NB4 (cell line): ENCODE measurements at regions not wholly inside any gene's neighbourhood (a gene's known extent, or its start where the extent isn't known, plus 50 kb on each side); places are given as distances from the start of the nearest gene placed in this dataset.

Experiments
- MYC ChIP-seq: IDR thresholded peaks from 2 replicates; pipeline ENCODE4 v1.6.1; 2011; ENCODE audit warnings: low read depth, low read length
- POLR2A ChIP-seq: IDR thresholded peaks from 2 replicates; pipeline ENCODE4 v1.6.1; 2011; ENCODE audit warnings: mild to moderate bottlenecking; ENCODE audit not compliant: insufficient read length; ENCODE audit errors: extremely low read depth
- TF ChIP-seq, protein P1 (sequence below): IDR thresholded peaks from one replicate; pipeline ENCODE4 v1.5.1; 2012; ENCODE audit warnings: low read depth, low read length
- TF ChIP-seq, protein P2 (sequence below): IDR thresholded peaks from 2 replicates; pipeline ENCODE4 v1.6.1; 2011; ENCODE audit warnings: low read depth, low read length

DNA sequence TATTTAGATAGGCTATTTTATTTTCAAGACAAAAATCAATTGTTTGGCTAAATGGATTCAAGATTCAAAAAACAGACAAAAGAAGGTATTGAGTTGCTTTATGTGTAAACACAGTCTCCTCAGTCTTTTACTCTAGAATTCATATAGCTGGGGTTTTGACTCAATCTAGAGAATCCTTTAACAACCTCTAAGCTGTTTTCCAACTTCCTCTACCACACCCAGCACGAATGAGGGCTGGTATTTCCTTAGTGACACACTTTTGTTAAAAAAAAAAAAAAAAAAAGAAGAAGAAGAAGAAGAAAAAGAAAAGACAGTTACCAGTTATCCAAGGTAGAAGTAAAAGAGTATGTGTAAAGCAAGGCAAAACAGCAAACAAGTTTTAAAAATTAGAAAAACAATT, 732.8 kb upstream of the GOLIM4 start:
- TF ChIP-seq, protein P1, sequence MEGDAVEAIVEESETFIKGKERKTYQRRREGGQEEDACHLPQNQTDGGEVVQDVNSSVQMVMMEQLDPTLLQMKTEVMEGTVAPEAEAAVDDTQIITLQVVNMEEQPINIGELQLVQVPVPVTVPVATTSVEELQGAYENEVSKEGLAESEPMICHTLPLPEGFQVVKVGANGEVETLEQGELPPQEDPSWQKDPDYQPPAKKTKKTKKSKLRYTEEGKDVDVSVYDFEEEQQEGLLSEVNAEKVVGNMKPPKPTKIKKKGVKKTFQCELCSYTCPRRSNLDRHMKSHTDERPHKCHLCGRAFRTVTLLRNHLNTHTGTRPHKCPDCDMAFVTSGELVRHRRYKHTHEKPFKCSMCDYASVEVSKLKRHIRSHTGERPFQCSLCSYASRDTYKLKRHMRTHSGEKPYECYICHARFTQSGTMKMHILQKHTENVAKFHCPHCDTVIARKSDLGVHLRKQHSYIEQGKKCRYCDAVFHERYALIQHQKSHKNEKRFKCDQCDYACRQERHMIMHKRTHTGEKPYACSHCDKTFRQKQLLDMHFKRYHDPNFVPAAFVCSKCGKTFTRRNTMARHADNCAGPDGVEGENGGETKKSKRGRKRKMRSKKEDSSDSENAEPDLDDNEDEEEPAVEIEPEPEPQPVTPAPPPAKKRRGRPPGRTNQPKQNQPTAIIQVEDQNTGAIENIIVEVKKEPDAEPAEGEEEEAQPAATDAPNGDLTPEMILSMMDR: no peak
- TF ChIP-seq, protein P2, sequence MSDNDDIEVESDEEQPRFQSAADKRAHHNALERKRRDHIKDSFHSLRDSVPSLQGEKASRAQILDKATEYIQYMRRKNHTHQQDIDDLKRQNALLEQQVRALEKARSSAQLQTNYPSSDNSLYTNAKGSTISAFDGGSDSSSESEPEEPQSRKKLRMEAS: no peak
- TF ChIP-seq POLR2A: no peak
- no peak for TF ChIP-seq MYC
